H9 (cell line): ENCODE measurements at regions not wholly inside any gene's neighbourhood (a gene's known extent, or its start where the extent isn't known, plus 50 kb on each side); places are given as distances from the start of the nearest gene placed in this dataset.

Experiments
- DNase-seq: peaks from one replicate; pipeline ENCODE4 v3.0.0-alpha.2; 2017
- H2AFZ ChIP-seq: one replicate; pipeline ENCODE4 v1.6.1; 2013; ENCODE audit warnings: mild to moderate bottlenecking, low read length, control low read depth, moderate library complexity
- H2AK5ac ChIP-seq: 2 replicates; pipeline ENCODE4 v1.6.1; 2013; ENCODE audit warnings: low read length, control low read depth, mixed read lengths; ENCODE audit not compliant: insufficient read length
- H2BK120ac ChIP-seq: one replicate; pipeline ENCODE4 v1.6.1; 2013; ENCODE audit warnings: low read depth, mild to moderate bottlenecking, low read length, control low read depth, inconsistent platforms; ENCODE audit not compliant: poor library complexity, severe bottlenecking
- H2BK12ac ChIP-seq: 2 replicates; pipeline ENCODE4 v1.6.1; 2013; ENCODE audit warnings: low read length, control low read depth, mixed read lengths, low read depth; ENCODE audit not compliant: insufficient read length
- H2BK15ac ChIP-seq: 2 replicates; pipeline ENCODE4 v1.6.1; 2013; ENCODE audit warnings: low read depth, low read length, control low read depth
- H2BK20ac ChIP-seq: one replicate; pipeline ENCODE4 v1.6.1; 2013; ENCODE audit warnings: low read depth, mild to moderate bottlenecking, low read length, control low read depth, inconsistent platforms; ENCODE audit not compliant: poor library complexity, severe bottlenecking
- H2BK5ac ChIP-seq: 2 replicates; pipeline ENCODE4 v1.6.1; 2013; ENCODE audit warnings: low read length, control low read depth, mixed read lengths; ENCODE audit not compliant: insufficient read length
- H3K14ac ChIP-seq: 2 replicates; pipeline ENCODE4 v1.6.1; 2013; ENCODE audit warnings: low read length, control low read depth; ENCODE audit not compliant: insufficient read depth
- H3K18ac ChIP-seq: 2 replicates; pipeline ENCODE4 v1.6.1; 2013; ENCODE audit warnings: low read depth, mild to moderate bottlenecking, mixed read lengths, low read length, control low read depth; ENCODE audit not compliant: insufficient read length
- H3K23ac ChIP-seq: 2 replicates; pipeline ENCODE4 v1.6.1; 2013; ENCODE audit warnings: low read length, control low read depth, mixed read lengths, low read depth; ENCODE audit not compliant: insufficient read length
- H3K23me2 ChIP-seq: 2 replicates; pipeline ENCODE4 v1.6.1; 2013; ENCODE audit warnings: low read depth, mild to moderate bottlenecking, mixed read lengths, low read length, control low read depth; ENCODE audit not compliant: insufficient read length, poor library complexity, severe bottlenecking
- H3K27ac ChIP-seq: 2 replicates; pipeline ENCODE4 v1.5.1; 2013; ENCODE audit warnings: low read length, control low read depth, mixed read lengths, low read depth; ENCODE audit not compliant: insufficient read length
- H3K27me3 ChIP-seq: 2 replicates; pipeline ENCODE4 v1.6.1; 2013; ENCODE audit warnings: low read length, control low read depth, inconsistent platforms; ENCODE audit not compliant: insufficient read depth
- H3K4ac ChIP-seq: 2 replicates; pipeline ENCODE4 v1.6.1; 2013; ENCODE audit warnings: low read depth, mild to moderate bottlenecking, control low read depth, inconsistent platforms, low read length, moderate library complexity
- H3K4me1 ChIP-seq: 2 replicates; pipeline ENCODE4 v1.6.1; 2013; ENCODE audit warnings: low read length, control low read depth, inconsistent platforms; ENCODE audit not compliant: insufficient read depth
- H3K4me2 ChIP-seq: 2 replicates; pipeline ENCODE4 v1.6.1; 2013; ENCODE audit warnings: low read length, control low read depth, mixed read lengths; ENCODE audit not compliant: insufficient read length, insufficient read depth
- H3K56ac ChIP-seq: 2 replicates; pipeline ENCODE4 v1.6.1; 2013; ENCODE audit warnings: low read depth, mild to moderate bottlenecking, mixed read lengths, low read length, control low read depth; ENCODE audit not compliant: insufficient read length
- H3K79me1 ChIP-seq: 2 replicates; pipeline ENCODE4 v1.6.1; 2013; ENCODE audit warnings: low read depth, mild to moderate bottlenecking, moderate library complexity, low read length, control low read depth, inconsistent platforms; ENCODE audit not compliant: insufficient read depth, poor library complexity, severe bottlenecking
- H3K79me2 ChIP-seq: 2 replicates; pipeline ENCODE4 v1.6.1; 2013; ENCODE audit warnings: low read length, control low read depth, inconsistent platforms; ENCODE audit not compliant: insufficient read depth
- H3K9ac ChIP-seq: 2 replicates; pipeline ENCODE4 v1.6.1; 2013; ENCODE audit warnings: low read length, control low read depth, mixed read lengths; ENCODE audit not compliant: insufficient read length; ENCODE audit errors: extremely low read depth
- H3K9me3 ChIP-seq: one replicate; pipeline ENCODE4 v1.6.1; 2013; ENCODE audit warnings: low read depth, low read length, inconsistent platforms; ENCODE audit not compliant: control insufficient read depth
- H3T11ph ChIP-seq: one replicate; pipeline ENCODE4 v1.6.1; 2013; ENCODE audit warnings: mild to moderate bottlenecking, low read length, control low read depth, inconsistent platforms
- H4K20me1 ChIP-seq: one replicate; pipeline ENCODE4 v1.6.1; 2013; ENCODE audit not compliant: control insufficient read depth, insufficient read length, insufficient read depth
- H4K5ac ChIP-seq: 2 replicates; pipeline ENCODE4 v1.6.1; 2013; ENCODE audit warnings: low read depth, mild to moderate bottlenecking, mixed read lengths, low read length, control low read depth; ENCODE audit not compliant: insufficient read length
- H4K8ac ChIP-seq: replicated peaks from 2 replicates; pipeline ENCODE4 v1.6.1; 2013; ENCODE audit warnings: low read length, control low read depth, mixed read lengths, low read depth; ENCODE audit not compliant: insufficient read length
- H4K91ac ChIP-seq: 2 replicates; pipeline ENCODE4 v1.6.1; 2013; ENCODE audit warnings: low read depth, mild to moderate bottlenecking, moderate library complexity, mixed read lengths, low read length, control low read depth; ENCODE audit not compliant: insufficient read length
- H3K27ac Mint-ChIP-seq, 3 experiments: 2 replicates in 2 of 3; 3 replicates in 1 of 3; pipeline ENCODE4 v1.8.0; 2020 to 2021; ENCODE audit warnings: mixed read lengths in 3 of 3, mild to moderate bottlenecking in 1 of 3, moderate library complexity in 1 of 3
- H3K27me3 Mint-ChIP-seq: 2 replicates; pipeline ENCODE4 v1.8.0; 2021; ENCODE audit warnings: low read depth, mild to moderate bottlenecking, moderate library complexity, mixed read lengths
- H3K36me3 Mint-ChIP-seq, 3 experiments: 2 replicates in 2 of 3; 3 replicates in 1 of 3; pipeline ENCODE4 v1.8.0; 2020 to 2021; ENCODE audit warnings: low read depth in 3 of 3, mixed read lengths in 3 of 3; ENCODE audit not compliant: insufficient read depth in 1 of 3
- H3K4me1 Mint-ChIP-seq, 2 experiments: 2 replicates each; pipeline ENCODE4 v1.8.0; 2020; ENCODE audit warnings: mixed read lengths in 2 of 2
- H3K4me3 Mint-ChIP-seq, 2 experiments: 2 replicates in 1 of 2; 3 replicates in 1 of 2; pipeline ENCODE4 v1.8.0; 2020 to 2021; ENCODE audit warnings: mild to moderate bottlenecking in 2 of 2, mixed read lengths in 2 of 2, moderate library complexity in 1 of 2
- H3K9me3 Mint-ChIP-seq, 2 experiments: 2 replicates in 1 of 2; 3 replicates in 1 of 2; pipeline ENCODE4 v1.8.0; 2020; ENCODE audit warnings: mild to moderate bottlenecking in 2 of 2, mixed read lengths in 2 of 2, moderate library complexity in 1 of 2
- WGBS: extraction: QIAGEN DNeasy Blood & Tissue Kit; methylation state at CpG from one replicate; pipeline ENCODE4 v1.1.7; 2013; ENCODE audit warnings: missing lambda C conversion rate, low lambda C conversion rate, mixed read lengths; ENCODE audit not compliant: insufficient read length; ENCODE audit errors: extremely low coverage; 5-methylcytosine and 5-hydroxymethylcytosine counted together
- TF ChIP-seq, protein P1 (sequence below): fragments of 200-600 bp; sonication (generic); conservative IDR thresholded peaks from 3 replicates; pipeline ENCODE4 v1.8.0; 2021; ENCODE audit warnings: antibody characterized with exemption, mild to moderate bottlenecking

DNA sequence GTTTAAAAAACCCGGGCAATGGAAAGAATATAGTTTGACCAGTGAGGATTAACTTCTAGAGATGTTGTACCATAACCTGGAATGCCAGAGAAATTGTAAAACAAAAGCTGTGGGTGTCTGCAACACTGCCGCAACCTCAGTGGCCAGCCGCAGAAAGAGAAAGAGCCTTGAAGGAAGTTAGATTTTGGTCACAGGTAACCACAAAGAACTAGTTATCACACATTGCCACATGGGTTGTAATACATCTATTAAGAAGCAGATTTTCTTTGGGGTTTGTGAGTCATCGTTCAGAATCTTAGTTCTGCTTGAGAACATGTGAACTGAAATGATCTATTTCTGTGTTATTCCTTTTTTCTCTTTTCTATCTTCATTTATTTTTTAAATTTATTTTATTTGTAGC, 222.9 kb upstream of the AGAP1 start:
- Histone ChIP-seq H3K4me2 (no peak overlapping the region), H3K14ac (no peak overlapping the region), H3K79me2 (no peaks in the 10 kb centered on the region), H2AK5ac (no peak overlapping the region), H3K4ac (no peak overlapping the region), H3K4me1 (no peaks in the 10 kb centered on the region; the same call in 1 of the 2 replicates), H3K79me1 (no peaks in the 10 kb centered on the region), H2AFZ (no peak overlapping the region), H3K9me3 (no peaks in the 10 kb centered on the region), H2BK20ac (no peak overlapping the region), H2BK120ac (no peak overlapping the region), H3T11ph (no peak overlapping the region), H3K18ac (no peak overlapping the region), H2BK12ac (no peak overlapping the region), H4K91ac (no peak overlapping the region), H3K23me2 (no peaks in the 10 kb centered on the region), H4K5ac (no peak overlapping the region), H3K9ac (no peak overlapping the region), H4K8ac (no peak overlapping the region), H3K23ac (no peak overlapping the region), H3K56ac (no peak overlapping the region), H3K27ac (no peak overlapping the region), H3K27me3 (no peaks in the 10 kb centered on the region), H2BK15ac (no peak overlapping the region), H4K20me1 (no peaks in the 10 kb centered on the region), H2BK5ac (no peak overlapping the region)
- no CpG with 5 or more reads among the region's 4 CpGs for WGBS
- Mint-ChIP-seq H3K9me3 (peaks cover 2 to 9% of the 10 kb centered on the region in 2 experiments; a peak in 2 of 5 replicates), H3K36me3 (no peaks in the 10 kb centered on the region; a peak in 1 of 7 replicates), H3K4me3 (no peak overlapping the region), H3K27ac (no peak overlapping the region), H3K4me1 (peaks cover 10 to 18% of the 10 kb centered on the region in 2 experiments), H3K27me3 (peaks cover 8% of the 10 kb centered on the region)
- TF ChIP-seq, protein P1, sequence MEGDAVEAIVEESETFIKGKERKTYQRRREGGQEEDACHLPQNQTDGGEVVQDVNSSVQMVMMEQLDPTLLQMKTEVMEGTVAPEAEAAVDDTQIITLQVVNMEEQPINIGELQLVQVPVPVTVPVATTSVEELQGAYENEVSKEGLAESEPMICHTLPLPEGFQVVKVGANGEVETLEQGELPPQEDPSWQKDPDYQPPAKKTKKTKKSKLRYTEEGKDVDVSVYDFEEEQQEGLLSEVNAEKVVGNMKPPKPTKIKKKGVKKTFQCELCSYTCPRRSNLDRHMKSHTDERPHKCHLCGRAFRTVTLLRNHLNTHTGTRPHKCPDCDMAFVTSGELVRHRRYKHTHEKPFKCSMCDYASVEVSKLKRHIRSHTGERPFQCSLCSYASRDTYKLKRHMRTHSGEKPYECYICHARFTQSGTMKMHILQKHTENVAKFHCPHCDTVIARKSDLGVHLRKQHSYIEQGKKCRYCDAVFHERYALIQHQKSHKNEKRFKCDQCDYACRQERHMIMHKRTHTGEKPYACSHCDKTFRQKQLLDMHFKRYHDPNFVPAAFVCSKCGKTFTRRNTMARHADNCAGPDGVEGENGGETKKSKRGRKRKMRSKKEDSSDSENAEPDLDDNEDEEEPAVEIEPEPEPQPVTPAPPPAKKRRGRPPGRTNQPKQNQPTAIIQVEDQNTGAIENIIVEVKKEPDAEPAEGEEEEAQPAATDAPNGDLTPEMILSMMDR: no peak
- no peak for DNase-seq
